Peyer's patch (tissue), 4 donors: ENCODE measurements at regions not wholly inside any gene's neighbourhood (a gene's known extent, or its start where the extent isn't known, plus 50 kb on each side); places are given as distances from the start of the nearest gene placed in this dataset.

Source experiments
- DNase-seq, 3 donors: peaks; one replicate each; pipeline ENCODE4 v3.0.0-alpha.2; 2017 to 2019
- H3K27ac ChIP-seq, 4 donors: fragments of 200-600 bp; sonication (generic); one replicate each; pipeline ENCODE4 v1.5.1; 2016 to 2019
- H3K27me3 ChIP-seq, 2 donors: fragments of 200-600 bp; sonication (generic); one replicate each; pipeline ENCODE4 v1.5.1; 2019
- H3K36me3 ChIP-seq, 3 donors: fragments of 200-600 bp; sonication (generic); one replicate each; pipeline ENCODE4 v1.5.1; 2016 to 2019
- H3K4me1 ChIP-seq, 4 donors: fragments of 200-600 bp; sonication (generic); one replicate each; pipeline ENCODE4 v1.5.1; 2016 to 2019
- H3K4me3 ChIP-seq, 4 donors: fragments of 200-600 bp; sonication (generic); 1 replicate in 3 of 4; 2 replicates in 1 of 4; pipeline ENCODE4 v1.5.1; 2016 to 2019; ENCODE audit warnings: mild to moderate bottlenecking in 1 of 4
- H3K9me3 ChIP-seq, 4 donors: fragments of 200-600 bp; sonication (generic); one replicate each; pipeline ENCODE4 v1.5.1; 2016 to 2019; ENCODE audit warnings: mild to moderate bottlenecking in 1 of 4
- CTCF ChIP-seq, 6 experiments: fragments of 450-650 bp in 4 of 6; fragments of 200-600 bp in 2 of 6; sonication (generic) in 1 of 6; IDR thresholded peaks; one replicate each; pipeline ENCODE4 v1.5.1; 2017 to 2019; ENCODE audit warnings: antibody characterized with exemption in 6 of 6, mild to moderate bottlenecking in 3 of 6, moderate library complexity in 1 of 6
- POLR2A ChIP-seq, 2 donors: fragments of 450-650 bp; IDR thresholded peaks; one replicate each; pipeline ENCODE4 v1.5.1; 2017; ENCODE audit warnings: antibody characterized with exemption in 2 of 2, mild to moderate bottlenecking in 2 of 2, moderate library complexity in 2 of 2

- Histone ChIP-seq H3K4me1 (no peaks in the 10 kb centered on the region), H3K9me3 (no peaks in the 10 kb centered on the region), H3K36me3 (no peaks in the 10 kb centered on the region), H3K27ac (no peak overlapping the region), H3K27me3 (no peaks in the 10 kb centered on the region), H3K4me3 (no peak overlapping the region)
- TF ChIP-seq CTCF (IDR thresholded peaks at IDR 0.05) (no peak), POLR2A (IDR thresholded peaks at IDR 0.05) (no peak)
- DNase-seq, result no peak
Measured at GRCh38 chr4:14193601-14194000, 566.1 kb upstream of the BOD1L1 start.

DNA sequence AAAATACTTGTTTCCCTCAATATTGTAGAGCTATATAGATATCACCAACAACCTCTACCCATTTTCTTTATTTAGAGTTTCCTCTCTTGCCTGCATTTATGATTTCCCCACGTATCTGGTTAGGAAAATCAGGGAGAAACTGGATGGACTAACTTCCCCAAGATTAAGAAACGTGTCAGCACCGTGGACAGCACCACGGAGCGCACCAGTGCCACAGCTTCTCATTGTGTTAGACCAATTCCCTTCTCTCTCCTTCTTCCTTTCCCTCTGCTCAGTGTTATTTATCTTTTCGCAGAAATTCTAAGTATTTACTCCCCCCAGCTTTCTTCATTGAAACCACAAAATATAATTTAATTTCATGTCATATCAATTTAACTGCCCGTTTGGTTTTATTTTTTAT, 568.6 kb upstream of the BOD1L1 start:
- Histone ChIP-seq H3K4me3 (no peak overlapping the region), H3K27me3 (no peaks in the 10 kb centered on the region), H3K27ac (no peak overlapping the region), H3K9me3 (no peaks in the 10 kb centered on the region), H3K4me1 (no peaks in the 10 kb centered on the region), H3K36me3 (no peaks in the 10 kb centered on the region)
- TF ChIP-seq CTCF (IDR thresholded peaks at IDR 0.05) (no peak), POLR2A (IDR thresholded peaks at IDR 0.05) (no peak)
- no peak for DNase-seq

GRCh38 chr4:14215116-14215770, 587.7 kb upstream of the BOD1L1 start:
- TF ChIP-seq CTCF (IDR thresholded peaks at IDR 0.05), result no peak
- no peak for TF ChIP-seq POLR2A (IDR thresholded peaks at IDR 0.05)
- no peak overlapping the region for H3K4me3 ChIP-seq

DNA sequence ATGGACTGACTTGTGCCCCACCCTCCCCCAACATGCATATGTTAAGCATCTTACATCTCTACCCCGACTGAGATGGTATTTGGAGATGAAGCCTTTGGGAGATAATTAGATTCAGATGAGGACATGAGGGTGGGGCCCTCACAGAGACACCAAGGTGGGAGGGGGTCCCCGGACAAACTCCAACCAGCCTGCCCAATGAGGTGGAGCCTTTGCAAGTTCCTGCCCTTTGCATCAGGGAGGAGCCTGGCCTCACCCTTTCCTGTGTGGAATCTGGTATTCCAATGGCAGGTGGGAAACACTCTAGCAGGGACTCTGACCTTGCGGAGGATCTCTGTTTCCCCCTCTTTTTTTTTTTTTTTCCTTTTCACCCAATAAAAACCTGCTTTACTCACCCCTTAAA, 589.9 kb upstream of the BOD1L1 start:
- DNase-seq, result no peak
- Histone ChIP-seq H3K36me3 (no peaks in the 10 kb centered on the region), H3K4me3 (no peak overlapping the region), H3K27ac (no peak overlapping the region), H3K9me3 (no peaks in the 10 kb centered on the region), H3K4me1 (no peaks in the 10 kb centered on the region), H3K27me3 (no peaks in the 10 kb centered on the region)
- TF ChIP-seq CTCF (IDR thresholded peaks at IDR 0.05) (no peak), POLR2A (IDR thresholded peaks at IDR 0.05) (no peak)

More at GRCh38 chr4:14215116-14215770, 587.7 kb upstream of the BOD1L1 start:
- Histone ChIP-seq H3K27ac (no peak overlapping the region), H3K27me3 (no peaks in the 10 kb centered on the region), H3K36me3 (no peaks in the 10 kb centered on the region), H3K9me3 (no peaks in the 10 kb centered on the region), H3K4me1 (no peaks in the 10 kb centered on the region)
- no peak for DNase-seq

GRCh38 chr4:14218641-14219040, 591.1 kb upstream of the BOD1L1 start:
- Histone ChIP-seq H3K27me3 (no peaks in the 10 kb centered on the region), H3K27ac (no peak overlapping the region), H3K4me3 (no peak overlapping the region), H3K36me3 (no peaks in the 10 kb centered on the region), H3K9me3 (no peaks in the 10 kb centered on the region), H3K4me1 (no peaks in the 10 kb centered on the region)
- TF ChIP-seq CTCF (IDR thresholded peaks at IDR 0.05) (no peak), POLR2A (IDR thresholded peaks at IDR 0.05) (no peak)
- DNase-seq, result no peak

GRCh38 chr4:14221176-14221575, 593.7 kb upstream of the BOD1L1 start:
- Histone ChIP-seq H3K27me3 (no peaks in the 10 kb centered on the region), H3K9me3 (no peaks in the 10 kb centered on the region), H3K36me3 (no peaks in the 10 kb centered on the region), H3K4me3 (no peak overlapping the region), H3K27ac (no peak overlapping the region), H3K4me1 (no peaks in the 10 kb centered on the region)
- TF ChIP-seq CTCF (IDR thresholded peaks at IDR 0.05), result no peak
- no peak for TF ChIP-seq POLR2A (IDR thresholded peaks at IDR 0.05)
- no peak for DNase-seq
